GM23248 (cell line): ENCODE measurements at regions not wholly inside any gene's neighbourhood (a gene's known extent, or its start where the extent isn't known, plus 50 kb on each side); places are given as distances from the start of the nearest gene placed in this dataset.

Experiments used
- DNase-seq: peaks from one replicate; pipeline ENCODE4 v3.0.0-alpha.2; 2015
- H2AFZ ChIP-seq: fragments of 200-600 bp; sonication (generic); 2 replicates; pipeline ENCODE4 v1.6.1; 2016; ENCODE audit warnings: antibody characterized with exemption
- H3F3A ChIP-seq: fragments of 200-600 bp; sonication (generic); 2 replicates; pipeline ENCODE4 v1.6.1; 2016; ENCODE audit warnings: mild to moderate bottlenecking, antibody characterized with exemption, mixed run types; ENCODE audit not compliant: insufficient read depth
- H3K27ac ChIP-seq: fragments of 200-600 bp; sonication (generic); 2 replicates; pipeline ENCODE4 v1.5.1; 2016; ENCODE audit warnings: mild to moderate bottlenecking
- H3K27me3 ChIP-seq: fragments of 200-600 bp; sonication (generic); replicated peaks from 2 replicates; pipeline ENCODE4 v1.6.1; 2016; ENCODE audit warnings: mild to moderate bottlenecking; ENCODE audit not compliant: insufficient read depth
- H3K36me3 ChIP-seq: fragments of 200-600 bp; sonication (generic); 2 replicates; pipeline ENCODE4 v1.6.1; 2016; ENCODE audit warnings: low read depth, mild to moderate bottlenecking
- H3K4me1 ChIP-seq: fragments of 200-600 bp; sonication (generic); 2 replicates; pipeline ENCODE4 v1.6.1; 2016; ENCODE audit warnings: mild to moderate bottlenecking; ENCODE audit not compliant: insufficient read depth
- H3K4me2 ChIP-seq: fragments of 200-600 bp; sonication (generic); one replicate; pipeline ENCODE4 v1.6.1; 2016; ENCODE audit warnings: mild to moderate bottlenecking; ENCODE audit not compliant: unreplicated experiment
- H3K4me3 ChIP-seq: fragments of 200-600 bp; sonication (generic); 2 replicates; pipeline ENCODE4 v1.5.1; 2016; ENCODE audit warnings: mild to moderate bottlenecking
- H3K79me2 ChIP-seq: fragments of 200-600 bp; sonication (generic); 2 replicates; pipeline ENCODE4 v1.6.1; 2016; ENCODE audit warnings: mild to moderate bottlenecking; ENCODE audit not compliant: insufficient read depth
- H3K9ac ChIP-seq: fragments of 200-600 bp; sonication (generic); 2 replicates; pipeline ENCODE4 v1.6.1; 2016; ENCODE audit warnings: mild to moderate bottlenecking
- H3K9me2 ChIP-seq: fragments of 200-600 bp; sonication (generic); 2 replicates; pipeline ENCODE4 v1.6.1; 2016; ENCODE audit warnings: mixed run types, mild to moderate bottlenecking, moderate library complexity; ENCODE audit not compliant: insufficient read depth
- H3K9me3 ChIP-seq: fragments of 200-600 bp; sonication (generic); one replicate; pipeline ENCODE4 v1.6.1; 2017; ENCODE audit warnings: low read depth
- H4K20me1 ChIP-seq: fragments of 200-600 bp; sonication (generic); 2 replicates; pipeline ENCODE4 v1.6.0; 2016; ENCODE audit not compliant: insufficient read depth
- EZH2 ChIP-seq: fragments of 200-600 bp; sonication (generic); IDR thresholded peaks from 2 replicates; pipeline ENCODE4 v1.6.1; 2018; ENCODE audit warnings: antibody characterized with exemption, mild to moderate bottlenecking; ENCODE audit not compliant: insufficient read depth, poor library complexity, severe bottlenecking
- EZH2phosphoT487 ChIP-seq: fragments of 200-600 bp; sonication (generic); IDR thresholded peaks from 2 replicates; pipeline ENCODE4 v1.6.1; 2018; ENCODE audit warnings: antibody characterized with exemption, moderate library complexity, mild to moderate bottlenecking, low read depth; ENCODE audit not compliant: insufficient read depth
- WGBS, 2 experiments: methylation state at CpG; one replicate each; pipeline ENCODE4 v1.1.6; 2015 to 2017; ENCODE audit warnings: low lambda C conversion rate in 2 of 2, low coverage in 1 of 2; ENCODE audit errors: missing lambda C conversion rate in 2 of 2; 5-methylcytosine and 5-hydroxymethylcytosine counted together
- in situ Hi-C: fragments of 300-500 bp; cut with MboI; formaldehyde crosslinking; loops from 2 replicates; pipeline ENCODE4 v1.15.0; 2020

DNA sequence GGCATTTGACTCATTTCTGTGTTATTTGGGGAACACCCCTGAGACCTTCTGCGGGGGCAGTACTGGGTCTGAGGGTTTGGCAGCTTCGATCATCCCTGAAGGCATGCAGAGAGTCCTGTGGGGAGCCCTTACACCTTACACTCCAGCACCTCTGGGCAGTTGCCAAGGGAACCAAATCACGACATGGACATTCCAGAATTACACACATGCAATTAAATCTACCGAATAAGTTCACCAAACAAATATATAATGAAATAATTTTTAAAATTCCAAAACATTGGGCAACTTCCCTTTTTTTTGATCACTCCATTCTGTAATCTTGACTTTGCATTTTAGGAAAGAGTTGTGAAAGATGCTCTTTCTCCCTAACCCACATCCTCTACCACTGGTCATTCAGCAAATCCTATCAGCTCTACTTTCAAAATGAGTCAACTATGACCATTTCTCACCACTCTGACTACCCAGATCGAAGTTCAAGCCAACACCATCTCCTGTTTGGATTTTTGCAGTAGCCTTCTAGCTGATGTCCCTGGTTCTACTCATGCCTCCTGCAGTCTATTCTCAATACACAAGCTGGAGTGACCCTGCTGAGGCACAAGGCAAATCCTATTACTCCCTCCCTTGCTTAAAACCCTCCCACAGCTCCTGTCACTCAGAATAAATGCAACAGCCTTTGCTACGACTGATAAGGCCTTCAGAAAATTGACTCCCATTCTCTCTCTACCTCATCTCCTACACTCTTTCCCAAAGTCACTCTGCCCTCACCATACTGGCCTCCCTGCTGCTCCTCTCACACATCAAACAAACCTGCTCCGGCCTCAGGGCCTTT, 533.3 kb downstream of the HACE1 start:
- Histone ChIP-seq H3K36me3 (no peaks in the 10 kb centered on the region), H3F3A (peaks cover 21% of the 10 kb centered on the region), H3K4me2 (peak overlapping the region; percentile 70), H3K9me2 (no peaks in the 10 kb centered on the region), H3K27ac (peak overlapping the region; percentile 46), H3K79me2 (no peaks in the 10 kb centered on the region), H3K9ac (no peak overlapping the region), H3K27me3 (no peaks in the 10 kb centered on the region), H3K9me3 (no peaks in the 10 kb centered on the region), H3K4me1 (peaks cover 18% of the 10 kb centered on the region), H2AFZ (peak overlapping the region; percentile 2; the same call in 1 of the 2 replicates), H4K20me1 (no peaks in the 10 kb centered on the region), H3K4me3 (peak overlapping the region; percentile 41; the same call in 1 of the 2 replicates)
- in situ Hi-C loops = no loop called here
- WGBS, 2 experiments = 25 to 27% methylated on average over 7 of the region's 7 CpGs
- DNase-seq = peak; percentile 81
- TF ChIP-seq EZH2 (no peak), EZH2phosphoT487 (no peak)

DNA sequence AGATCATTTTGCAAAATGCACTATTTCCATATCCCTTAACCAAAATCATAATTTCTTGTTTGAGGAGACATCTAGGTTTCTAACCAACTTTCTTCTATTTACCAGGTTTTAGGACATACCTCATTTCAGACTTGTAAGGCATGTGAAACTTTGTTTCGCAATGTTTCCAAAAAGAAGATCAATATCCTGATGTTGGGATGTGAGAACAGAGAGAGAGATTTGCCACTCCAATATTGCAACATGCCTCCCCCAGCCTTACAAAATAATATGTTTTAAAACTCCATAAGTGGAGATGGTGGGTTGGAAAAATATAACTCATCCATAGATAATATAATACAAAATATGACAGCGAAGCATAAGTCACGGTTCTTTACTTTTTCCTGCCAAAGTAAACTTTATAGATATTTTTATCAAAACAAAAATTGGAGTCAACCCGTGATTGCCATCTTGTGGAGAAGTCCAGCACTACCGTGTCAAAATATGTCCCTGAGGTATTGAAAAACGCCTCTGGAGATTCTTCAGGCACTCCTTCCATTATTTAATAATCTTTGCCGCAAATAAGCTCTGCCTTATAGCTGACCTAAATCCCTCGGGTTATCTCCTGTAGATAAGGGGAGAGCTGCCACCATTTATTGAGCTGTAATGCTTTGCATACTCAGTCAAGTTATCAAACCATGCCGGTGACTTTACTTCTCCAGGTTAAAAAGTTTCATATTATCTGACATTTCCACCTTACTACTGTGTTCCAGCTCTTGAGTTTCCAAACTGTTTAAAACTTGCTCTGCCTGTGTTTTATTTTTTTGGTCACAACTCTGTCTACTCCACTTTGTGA, 534.2 kb downstream of the HACE1 start:
- H3K9me3 ChIP-seq = no peaks in the 10 kb centered on the region
- peaks cover 21% of the 10 kb centered on the region for H3F3A ChIP-seq
- H3K79me2 ChIP-seq = no peaks in the 10 kb centered on the region
- H3K27me3 ChIP-seq = no peaks in the 10 kb centered on the region
- in situ Hi-C loops = no loop called here
- TF ChIP-seq EZH2 (no peak), EZH2phosphoT487 (no peak)
- peak overlapping the region; percentile 70 for H3K4me2 ChIP-seq
- H3K27ac ChIP-seq = peak overlapping the region; percentile 46
- peaks cover 18% of the 10 kb centered on the region for H3K4me1 ChIP-seq
- WGBS, 2 experiments = 7 to 10% methylated on average over 9 of the region's 9 CpGs
- no peaks in the 10 kb centered on the region for H3K36me3 ChIP-seq
- peak overlapping the region; percentile 41 for H3K4me3 ChIP-seq
- no peaks in the 10 kb centered on the region for H4K20me1 ChIP-seq
- no peaks in the 10 kb centered on the region for H3K9me2 ChIP-seq
- peak; percentile 50 for DNase-seq
- H2AFZ ChIP-seq = peak overlapping the region; percentile 2; the same call in 1 of the 2 replicates
- no peak overlapping the region for H3K9ac ChIP-seq

DNA sequence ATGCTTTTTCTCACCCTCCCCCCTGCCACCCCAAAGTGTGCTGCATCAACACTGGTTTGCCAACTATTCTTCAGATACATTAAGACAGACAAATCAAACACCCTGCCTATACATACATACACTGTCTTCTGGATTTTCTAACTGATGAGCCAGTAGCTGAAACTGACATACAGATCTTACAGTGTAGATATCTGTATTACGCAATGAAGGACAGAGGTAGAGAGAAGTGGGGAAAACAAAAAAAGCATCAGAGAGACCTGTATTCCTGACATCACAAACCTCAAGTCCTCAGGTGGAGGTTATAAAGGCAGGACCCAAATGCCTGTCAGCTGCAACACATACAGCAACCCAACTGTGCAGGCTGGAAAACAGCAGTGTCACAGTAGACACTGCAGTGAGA, 535.4 kb downstream of the HACE1 start:
- no peak overlapping the region for H3K9ac ChIP-seq
- no peaks in the 10 kb centered on the region for H4K20me1 ChIP-seq
- H3F3A ChIP-seq = peaks cover 21% of the 10 kb centered on the region
- H2AFZ ChIP-seq = no peak overlapping the region
- WGBS, 2 experiments = 90 to 94% methylated on average over 1 of the region's 1 CpG
- no peaks in the 10 kb centered on the region for H3K9me3 ChIP-seq
- H3K4me2 ChIP-seq = no peak overlapping the region
- H3K79me2 ChIP-seq = no peaks in the 10 kb centered on the region
- H3K4me3 ChIP-seq = no peak overlapping the region
- H3K36me3 ChIP-seq = no peaks in the 10 kb centered on the region
- no peaks in the 10 kb centered on the region for H3K9me2 ChIP-seq
- H3K27me3 ChIP-seq = no peaks in the 10 kb centered on the region
- TF ChIP-seq EZH2 = no peak
- no peak for TF ChIP-seq EZH2phosphoT487
- H3K4me1 ChIP-seq = peaks cover 18% of the 10 kb centered on the region
- H3K27ac ChIP-seq = no peak overlapping the region
- in situ Hi-C loops = no loop called here
- no peak for DNase-seq

DNA sequence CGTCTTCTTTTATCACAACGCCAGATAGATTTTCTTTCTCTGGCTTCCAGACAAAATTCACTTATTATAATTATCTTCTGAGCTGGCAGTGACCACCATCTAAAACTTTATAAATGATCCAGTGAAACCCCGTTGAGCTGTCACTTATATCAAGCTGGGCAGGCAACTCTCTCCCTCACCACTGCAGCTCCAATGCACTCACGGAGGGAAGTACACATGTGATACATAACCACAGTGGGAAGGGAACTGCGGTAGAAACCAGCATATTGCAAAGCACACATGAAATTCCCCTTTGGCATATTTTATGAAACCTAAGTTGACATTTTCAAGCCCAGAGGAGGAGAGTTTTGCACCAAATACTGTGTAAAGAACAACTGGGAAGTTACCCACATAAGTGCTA, 536.9 kb downstream of the HACE1 start:
- Histone ChIP-seq H3K27ac (no peak overlapping the region), H3K9me2 (no peaks in the 10 kb centered on the region), H3F3A (peaks cover 21% of the 10 kb centered on the region), H2AFZ (no peak overlapping the region), H3K4me2 (no peak overlapping the region), H3K36me3 (no peaks in the 10 kb centered on the region), H4K20me1 (no peaks in the 10 kb centered on the region), H3K27me3 (no peaks in the 10 kb centered on the region), H3K79me2 (no peaks in the 10 kb centered on the region), H3K9me3 (no peaks in the 10 kb centered on the region), H3K4me1 (peaks cover 18% of the 10 kb centered on the region), H3K9ac (no peak overlapping the region), H3K4me3 (no peak overlapping the region)
- TF ChIP-seq EZH2phosphoT487 = no peak
- 16 to 27% methylated on average over 5 of the region's 5 CpGs for WGBS, 2 experiments
- in situ Hi-C loops = no loop called here
- no peak for DNase-seq
